ENCODE measurements at regions not wholly inside any gene's neighbourhood (a gene's known extent, or its start where the extent isn't known, plus 50 kb on each side); places are given as distances from the start of the nearest gene placed in this dataset.

GRCh38 chr11:80379620-80380278 is 938.9 kb upstream of the TENM4 start:
- Histone ChIP-seq H3K9ac (replicated peaks in 1 of 4; ENCODE audit: extremely low read depth in 1 of 4, low read depth in 3 of 4, low read length in 3 of 4) (no peak overlapping the region; a peak in 1 of 7 replicates), H2BK12ac (ENCODE audit: low read depth, low read length) (no peak overlapping the region), H2BK5ac (ENCODE audit: low read depth, low read length) (no peak overlapping the region), H3K9me3 (ENCODE audit: insufficient read depth in 2 of 2, low read depth in 1 of 2, low read length in 1 of 2) (no peaks in the 10 kb centered on the region), H3K27ac (ENCODE audit: low read depth, low read length) (no peak overlapping the region), H3K4ac (replicated peaks; ENCODE audit: insufficient read length, low read depth, low read length) (no peak overlapping the region), H3K56ac (replicated peaks; ENCODE audit: insufficient read length, low read depth, low read length) (no peak overlapping the region), H3K23ac (ENCODE audit: insufficient read length) (no peak overlapping the region), H2BK20ac (ENCODE audit: low read length) (no peak overlapping the region), H4K91ac (replicated peaks; ENCODE audit: insufficient read length, low read length) (no peak overlapping the region), H3K4me1 (replicated peaks in 1 of 4; ENCODE audit: control insufficient read depth in 3 of 4, insufficient read depth in 4 of 4, low read length in 3 of 4) (peaks cover 0 to 4% (median 1%) of the 10 kb centered on the region in 4 experiments; a peak in 3 of 7 replicates), H3K79me1 (ENCODE audit: low read depth, low read length) (no peaks in the 10 kb centered on the region), H4K8ac (ENCODE audit: extremely low read depth, insufficient read depth, low read length) (no peak overlapping the region), H3K27me3 (replicated peaks in 1 of 4; ENCODE audit: control insufficient read depth in 3 of 4, extremely low read depth in 1 of 4, insufficient read depth in 3 of 4, low read length in 3 of 4) (no peaks in the 10 kb centered on the region), H2BK120ac (replicated peaks; ENCODE audit: low read depth, low read length) (no peak overlapping the region), H3K4me3 (ENCODE audit: extremely low read depth in 1 of 4, insufficient read depth in 2 of 4, low read depth in 3 of 4, low read length in 4 of 4) (no peak overlapping the region), H2BK15ac (ENCODE audit: low read length) (no peak overlapping the region), H3K79me2 (ENCODE audit: control insufficient read depth in 1 of 2, insufficient read depth in 2 of 2, low read length in 2 of 2) (no peaks in the 10 kb centered on the region), H3K14ac (ENCODE audit: insufficient read length) (no peak overlapping the region), H2AK5ac (ENCODE audit: low read depth, low read length) (no peak overlapping the region), H2AFZ (ENCODE audit: low read length) (no peak overlapping the region), H3K23me2 (ENCODE audit: low read depth, low read length) (no peaks in the 10 kb centered on the region), H3K4me2 (ENCODE audit: insufficient read depth in 1 of 2, low read depth in 2 of 2, low read length in 2 of 2) (no peak overlapping the region), H4K20me1 (replicated peaks in 1 of 2; ENCODE audit: control insufficient read depth in 1 of 2, insufficient read depth in 2 of 2, low read length in 2 of 2) (no peaks in the 10 kb centered on the region), H4K5ac (ENCODE audit: insufficient read length, low read depth, low read length) (no peak overlapping the region), H3K36me3 (ENCODE audit: control insufficient read depth in 2 of 4, insufficient read depth in 4 of 4, low read length in 3 of 4) (no peaks in the 10 kb centered on the region), H3K18ac (ENCODE audit: extremely low read depth, low read length) (no peak overlapping the region)
- FAIRE-seq (no peak), DNase-seq (ENCODE audit: low read depth in 1 of 2, low spot score in 2 of 2) (no peak)
- POLR2A ChIA-PET (ENCODE audit: partially characterized antibody), result no interaction called here
- CTCF ChIA-PET (ENCODE audit: partially characterized antibody), result no interaction called here
- TF ChIP-seq TAF7 (optimal IDR thresholded peaks at IDR 0.05; ENCODE audit: borderline replicate concordance, low read depth, low read length), result no peak
- TF ChIP-seq JUN (IDR thresholded peaks at IDR 0.05; ENCODE audit: low read depth, low read length), result no peak
- no peak for TF ChIP-seq BRCA1 (IDR thresholded peaks at IDR 0.05; ENCODE audit: low read depth, low read length)
- WGBS, 2 experiments (ENCODE audit: extremely low coverage in 1 of 2, insufficient coverage in 1 of 2, insufficient read length in 1 of 2, insufficient replicate concordance in 2 of 2, low coverage in 1 of 2, low lambda C conversion rate in 2 of 2, missing lambda C conversion rate in 1 of 2), result 80% methylated on average over 1 of the region's 1 CpG; no CpG with 5 or more reads in 1 of the 2 experiments

All from H1 (cell line).